ENCODE measurements at regions not wholly inside any gene's neighbourhood (a gene's known extent, or its start where the extent isn't known, plus 50 kb on each side); places are given as distances from the start of the nearest gene placed in this dataset.

DNA sequence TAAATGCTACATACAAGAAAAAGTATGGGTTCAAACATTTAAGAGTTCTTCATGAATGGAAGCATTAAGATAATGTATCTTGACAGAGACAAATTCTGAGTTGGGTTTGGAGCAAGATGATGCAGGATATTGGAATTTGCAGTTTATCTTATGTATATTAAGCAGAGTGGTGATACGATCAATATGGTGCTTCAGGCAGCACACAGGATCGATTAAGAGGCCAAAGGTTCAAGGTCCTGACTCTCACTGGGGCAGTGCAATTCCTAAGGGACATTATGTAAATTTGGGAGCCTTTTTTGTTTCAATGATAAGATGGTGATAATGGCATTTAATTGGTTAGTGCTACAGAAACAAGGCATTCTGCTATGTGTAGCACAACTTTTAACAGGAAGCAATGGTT is 381.9 kb downstream of the KCNJ3 start:
- ATAC-seq: no peak
- DNase-seq: no peak

DNA sequence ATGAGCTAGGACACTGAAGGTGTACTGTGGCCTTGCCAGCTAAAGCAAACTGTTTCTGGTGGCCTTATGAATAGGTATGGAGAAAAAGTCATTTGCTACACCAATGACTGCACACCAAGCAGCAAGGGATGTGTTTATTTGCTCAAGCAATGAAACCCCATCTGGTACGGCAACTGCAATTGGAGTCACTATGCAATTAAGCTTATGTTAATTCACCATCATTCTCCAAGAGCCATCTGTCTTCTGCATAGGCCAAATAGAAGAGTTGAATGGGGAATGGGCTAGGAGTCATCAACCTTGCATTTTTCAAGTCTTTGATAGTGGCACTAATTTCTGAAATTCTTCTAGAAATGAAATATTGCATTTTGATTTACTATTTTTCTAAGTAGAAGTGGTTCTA is 372.0 kb downstream of the KCNJ3 start:
- Histone ChIP-seq H3K27me3 (no peaks in the 10 kb centered on the region), H3K9me3 (no peaks in the 10 kb centered on the region), H3K4me1 (no peaks in the 10 kb centered on the region), H3K4me3 (no peak overlapping the region), H3K27ac (no peak overlapping the region), H3K36me3 (no peaks in the 10 kb centered on the region)
- ATAC-seq (no peak), DNase-seq (no peak)
- TF ChIP-seq, protein P1, sequence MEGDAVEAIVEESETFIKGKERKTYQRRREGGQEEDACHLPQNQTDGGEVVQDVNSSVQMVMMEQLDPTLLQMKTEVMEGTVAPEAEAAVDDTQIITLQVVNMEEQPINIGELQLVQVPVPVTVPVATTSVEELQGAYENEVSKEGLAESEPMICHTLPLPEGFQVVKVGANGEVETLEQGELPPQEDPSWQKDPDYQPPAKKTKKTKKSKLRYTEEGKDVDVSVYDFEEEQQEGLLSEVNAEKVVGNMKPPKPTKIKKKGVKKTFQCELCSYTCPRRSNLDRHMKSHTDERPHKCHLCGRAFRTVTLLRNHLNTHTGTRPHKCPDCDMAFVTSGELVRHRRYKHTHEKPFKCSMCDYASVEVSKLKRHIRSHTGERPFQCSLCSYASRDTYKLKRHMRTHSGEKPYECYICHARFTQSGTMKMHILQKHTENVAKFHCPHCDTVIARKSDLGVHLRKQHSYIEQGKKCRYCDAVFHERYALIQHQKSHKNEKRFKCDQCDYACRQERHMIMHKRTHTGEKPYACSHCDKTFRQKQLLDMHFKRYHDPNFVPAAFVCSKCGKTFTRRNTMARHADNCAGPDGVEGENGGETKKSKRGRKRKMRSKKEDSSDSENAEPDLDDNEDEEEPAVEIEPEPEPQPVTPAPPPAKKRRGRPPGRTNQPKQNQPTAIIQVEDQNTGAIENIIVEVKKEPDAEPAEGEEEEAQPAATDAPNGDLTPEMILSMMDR (IDR thresholded peaks at IDR 0.05): no peak
- intact Hi-C loops (cut with DNase I): no loop called here

More for the DNA sequence above, 381.9 kb downstream of the KCNJ3 start:
- Histone ChIP-seq H3K27me3 (no peaks in the 10 kb centered on the region), H3K4me3 (no peak overlapping the region), H3K27ac (no peak overlapping the region), H3K9me3 (no peaks in the 10 kb centered on the region), H3K36me3 (no peaks in the 10 kb centered on the region), H3K4me1 (no peaks in the 10 kb centered on the region)
- intact Hi-C loops (cut with DNase I): no loop called here
- TF ChIP-seq, protein P1 (IDR thresholded peaks at IDR 0.05): no peak

DNA sequence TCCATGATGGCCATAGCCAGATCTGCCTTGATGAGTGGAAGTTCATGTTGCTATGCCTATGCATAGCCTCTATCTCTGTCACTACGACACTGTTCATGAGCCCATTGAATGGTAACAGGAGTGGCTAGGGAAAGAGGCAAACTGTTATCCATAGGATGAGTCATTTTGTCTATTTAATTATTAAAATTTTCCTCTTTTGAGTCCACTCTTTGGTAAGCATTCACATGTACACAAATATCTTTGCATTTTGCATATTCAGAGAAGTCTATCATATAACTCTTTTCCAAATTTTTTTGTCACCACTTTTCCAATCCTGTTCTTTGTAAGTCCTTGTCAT is 364.4 kb downstream of the KCNJ3 start:
- H3K4me3 ChIP-seq: no peak overlapping the region
- no peaks in the 10 kb centered on the region for H3K27me3 ChIP-seq
- H3K27ac ChIP-seq: no peak overlapping the region
- no peak for DNase-seq
- TF ChIP-seq, protein P1 (IDR thresholded peaks at IDR 0.05): no peak
- intact Hi-C loops (cut with DNase I): no loop called here
- no peaks in the 10 kb centered on the region for H3K4me1 ChIP-seq
- no peaks in the 10 kb centered on the region for H3K9me3 ChIP-seq
- no peaks in the 10 kb centered on the region for H3K36me3 ChIP-seq
- ATAC-seq: no peak

DNA sequence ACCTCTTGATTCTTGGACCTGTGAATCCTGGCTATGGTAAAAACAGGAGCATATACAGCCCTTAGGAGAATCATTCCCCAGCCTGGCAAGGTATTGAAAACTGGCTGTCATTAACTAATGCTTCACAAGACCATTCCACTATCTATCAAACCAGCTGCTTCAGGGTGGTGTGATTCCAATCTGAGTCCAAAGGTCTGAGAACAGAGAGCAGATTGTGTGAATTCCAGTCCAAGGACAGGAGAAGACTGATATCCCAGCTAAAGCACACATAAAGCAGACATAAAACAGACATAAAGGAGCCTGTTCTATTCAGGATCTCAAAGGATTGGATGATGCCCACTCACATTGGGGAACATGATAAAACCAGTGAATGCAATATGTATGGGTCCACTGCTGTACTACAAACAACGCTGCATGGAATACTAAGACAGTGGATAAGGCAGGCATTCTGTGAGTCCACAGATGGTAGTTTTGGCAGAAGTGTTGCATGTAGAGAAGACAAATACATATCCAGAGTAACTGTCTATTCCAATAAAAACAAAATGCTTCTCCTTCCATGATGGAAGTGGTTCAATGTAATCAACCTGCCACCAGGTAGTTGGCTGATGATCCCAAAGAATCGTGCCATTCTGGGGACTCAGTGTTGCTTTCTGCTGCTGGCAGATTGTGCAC is 363.9 kb downstream of the KCNJ3 start:
- no peak overlapping the region for H3K27ac ChIP-seq
- no peak overlapping the region for H3K4me3 ChIP-seq
- no peaks in the 10 kb centered on the region for H3K27me3 ChIP-seq
- DNase-seq (no peak), ATAC-seq (no peak)
- no peaks in the 10 kb centered on the region for H3K36me3 ChIP-seq
- H3K4me1 ChIP-seq: no peaks in the 10 kb centered on the region
- no peaks in the 10 kb centered on the region for H3K9me3 ChIP-seq
- TF ChIP-seq, protein P1 (IDR thresholded peaks at IDR 0.05): no peak
- intact Hi-C loops (cut with DNase I): no loop called here

- TF ChIP-seq, protein P1 (IDR thresholded peaks at IDR 0.05): no peak
- no peaks in the 10 kb centered on the region for H3K4me1 ChIP-seq
- no peak overlapping the region for H3K4me3 ChIP-seq
- no peaks in the 10 kb centered on the region for H3K9me3 ChIP-seq
- H3K27ac ChIP-seq: no peak overlapping the region
- H3K36me3 ChIP-seq: no peaks in the 10 kb centered on the region
- DNase-seq (no peak), ATAC-seq (no peak)
- no peaks in the 10 kb centered on the region for H3K27me3 ChIP-seq
- intact Hi-C loops (cut with DNase I): no loop called here
These were observed 362.4 kb downstream of the KCNJ3 start for GRCh38 chr2:155060896-155061295.

DNA sequence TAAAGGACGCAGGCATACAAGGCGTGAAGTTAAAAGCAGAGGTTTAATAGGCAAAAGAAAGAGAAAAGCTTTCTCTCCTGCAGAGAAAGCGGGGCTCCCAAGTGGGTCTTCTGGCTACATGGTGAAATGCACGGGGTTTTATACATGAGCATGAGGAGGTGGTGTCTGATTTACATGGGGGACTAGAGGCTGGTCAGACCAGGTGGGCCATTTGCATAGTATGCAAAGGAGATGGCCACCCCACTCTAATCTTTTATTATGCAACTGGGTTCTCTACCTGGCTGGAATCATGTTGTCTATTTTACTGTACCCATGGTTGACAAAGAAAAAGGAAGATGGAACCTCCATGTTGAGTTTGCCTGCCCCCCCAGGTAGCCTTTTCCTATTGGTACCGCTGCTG is 356.2 kb downstream of the KCNJ3 start:
- H3K27ac ChIP-seq: no peak overlapping the region
- H3K27me3 ChIP-seq: no peaks in the 10 kb centered on the region
- no peaks in the 10 kb centered on the region for H3K4me1 ChIP-seq
- DNase-seq: no peak
- no peak for ATAC-seq
- no peaks in the 10 kb centered on the region for H3K36me3 ChIP-seq
- intact Hi-C loops (cut with DNase I): no loop called here
- H3K9me3 ChIP-seq: no peaks in the 10 kb centered on the region
- no peak overlapping the region for H3K4me3 ChIP-seq
- TF ChIP-seq, protein P1 (IDR thresholded peaks at IDR 0.05): no peak

Data from upper lobe of right lung (tissue), 1 donor.